Left lung (tissue), 4 donors: ENCODE measurements at regions not wholly inside any gene's neighbourhood (a gene's known extent, or its start where the extent isn't known, plus 50 kb on each side); places are given as distances from the start of the nearest gene placed in this dataset.

Experiments
- ATAC-seq: fragments of 200-7000 bp; cut with Tn5 transposase; one replicate; pipeline ENCODE4 v1.9.1; 2020; ENCODE audit warnings: moderate library complexity
- DNase-seq, 4 donors: peaks; one replicate each; pipeline ENCODE4 v3.0.0-alpha.2; 2013 to 2020
- H3K27ac ChIP-seq, 2 donors: fragments of 200-600 bp; sonication (generic) in 1 of 2; one replicate each; pipeline versions ENCODE4 v1.5.0 to v1.8.0; 2020 to 2021
- H3K27me3 ChIP-seq, 2 donors: fragments of 200-600 bp; sonication (generic) in 1 of 2; one replicate each; pipeline versions ENCODE4 v1.5.0 to v1.8.0; 2020 to 2021
- H3K36me3 ChIP-seq, 2 donors: fragments of 200-600 bp; sonication (generic) in 1 of 2; one replicate each; pipeline versions ENCODE4 v1.5.0 to v1.8.0; 2020 to 2021
- H3K4me1 ChIP-seq, 2 donors: fragments of 200-600 bp; one replicate each; pipeline ENCODE4 v1.8.0; 2021
- H3K4me3 ChIP-seq, 2 donors: fragments of 200-600 bp; sonication (generic) in 1 of 2; one replicate each; pipeline versions ENCODE4 v1.5.0 to v1.8.0; 2020 to 2021; ENCODE audit warnings: mild to moderate bottlenecking in 1 of 2
- H3K9me3 ChIP-seq, 2 donors: fragments of 200-600 bp; sonication (generic) in 1 of 2; one replicate each; pipeline versions ENCODE4 v1.5.0 to v1.8.0; 2020 to 2021
- CTCF ChIP-seq, 2 donors: fragments of 200-600 bp; sonication (generic) in 1 of 2; IDR thresholded peaks; one replicate each; pipeline versions ENCODE4 v1.5.0 to v1.8.0; 2021; ENCODE audit warnings: antibody characterized with exemption in 2 of 2
- intact Hi-C, 2 donors: fragments of 100-400 bp; cut with DNase I; formaldehyde crosslinking; loops; one replicate each; pipeline versions ENCODE4 v1.11.2 to v1.14.2; 2022
- donor health status: DM: no; HTN: yes; CAD: no.
- donor health status: DM: no; HTN: no; CAD: no.

GRCh38 chr6:754202-754601, 61.3 kb upstream of the EXOC2 start:
- DNase-seq (no peak), ATAC-seq (no peak)
- Histone ChIP-seq H3K9me3 (no peaks in the 10 kb centered on the region), H3K4me3 (no peak overlapping the region), H3K36me3 (no peaks in the 10 kb centered on the region), H3K4me1 (no peaks in the 10 kb centered on the region), H3K27ac (no peak overlapping the region), H3K27me3 (no peaks in the 10 kb centered on the region)
- intact Hi-C loops: no loop called here
- TF ChIP-seq CTCF (IDR thresholded peaks at IDR 0.05): no peak

GRCh38 chr6:753486-753885, 60.5 kb upstream of the EXOC2 start:
- intact Hi-C loops: no loop called here
- no peak for DNase-seq
- TF ChIP-seq CTCF (IDR thresholded peaks at IDR 0.05): no peak
- H3K9me3 ChIP-seq: no peaks in the 10 kb centered on the region
- no peaks in the 10 kb centered on the region for H3K36me3 ChIP-seq
- H3K27me3 ChIP-seq: no peaks in the 10 kb centered on the region
- H3K4me3 ChIP-seq: no peak overlapping the region
- ATAC-seq: no peak
- H3K4me1 ChIP-seq: no peaks in the 10 kb centered on the region
- H3K27ac ChIP-seq: no peak overlapping the region

DNA sequence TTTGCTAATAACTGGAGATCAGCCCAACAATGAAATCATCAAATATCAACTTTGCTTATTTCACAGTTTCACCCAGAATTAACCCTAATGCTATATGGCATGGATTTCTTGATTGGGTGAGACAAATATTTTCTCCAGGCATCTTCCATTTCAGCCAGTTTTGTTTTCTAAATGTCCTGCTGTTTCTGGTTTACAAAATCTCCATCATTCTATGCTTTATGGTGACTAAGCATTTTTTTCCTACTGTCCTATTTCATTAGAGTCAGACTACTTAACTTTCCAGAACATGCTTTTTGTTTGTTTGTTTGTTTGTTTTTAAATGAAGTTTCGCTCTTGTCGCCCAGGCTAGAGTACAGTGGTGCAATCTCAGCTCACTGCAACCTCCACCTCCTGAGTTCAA, 59.5 kb upstream of the EXOC2 start:
- Histone ChIP-seq H3K27ac (no peak overlapping the region), H3K4me1 (no peaks in the 10 kb centered on the region), H3K27me3 (no peaks in the 10 kb centered on the region), H3K9me3 (no peaks in the 10 kb centered on the region), H3K36me3 (no peaks in the 10 kb centered on the region), H3K4me3 (no peak overlapping the region)
- ATAC-seq (no peak), DNase-seq (no peak)
- intact Hi-C loops: no loop called here
- no peak for TF ChIP-seq CTCF (IDR thresholded peaks at IDR 0.05)

- H3K27me3 ChIP-seq: no peaks in the 10 kb centered on the region
- H3K9me3 ChIP-seq: no peaks in the 10 kb centered on the region
- no peaks in the 10 kb centered on the region for H3K36me3 ChIP-seq
- TF ChIP-seq CTCF (IDR thresholded peaks at IDR 0.05): no peak
- no peak overlapping the region for H3K4me3 ChIP-seq
- no peaks in the 10 kb centered on the region for H3K4me1 ChIP-seq
- intact Hi-C loops: no loop called here
- DNase-seq: no peak
- H3K27ac ChIP-seq: no peak overlapping the region
- no peak for ATAC-seq
Measured at GRCh38 chr6:751765-752164, 58.8 kb upstream of the EXOC2 start.

- intact Hi-C loops: no loop called here
- Histone ChIP-seq H3K4me3 (no peak overlapping the region), H3K9me3 (no peaks in the 10 kb centered on the region), H3K27ac (peak overlapping the region in 1 of 2 donors; percentile 19), H3K36me3 (no peaks in the 10 kb centered on the region), H3K27me3 (no peaks in the 10 kb centered on the region), H3K4me1 (no peaks in the 10 kb centered on the region)
- no peak for TF ChIP-seq CTCF (IDR thresholded peaks at IDR 0.05)
- DNase-seq: no peak
- ATAC-seq: no peak
Measured at GRCh38 chr6:747921-748320, 55.0 kb upstream of the EXOC2 start.
